ENCODE measurements at regions not wholly inside any gene's neighbourhood (a gene's known extent, or its start where the extent isn't known, plus 50 kb on each side); places are given as distances from the start of the nearest gene placed in this dataset.

DNA sequence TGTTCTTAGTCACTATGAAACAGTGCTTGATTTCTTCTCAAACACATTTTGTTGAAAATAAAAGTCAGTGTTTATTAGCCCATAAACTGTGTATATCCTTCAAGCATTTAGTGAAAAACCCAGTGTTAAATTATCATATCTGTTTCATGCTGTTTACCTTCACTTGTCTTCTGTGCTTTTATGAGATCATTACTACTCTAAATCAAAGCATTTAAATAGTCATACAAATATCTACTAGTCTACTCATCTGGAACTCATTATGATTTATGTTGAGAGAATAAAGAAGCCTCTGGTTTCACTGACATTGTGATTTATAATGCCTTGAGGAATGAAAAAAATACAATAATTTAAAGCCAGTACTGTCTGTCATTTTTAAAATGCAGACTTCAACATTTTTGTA lies 366.5 kb downstream of the SLCO4C1 start:
- no peak for TF ChIP-seq EZH2 (IDR thresholded peaks at IDR 0.05; ENCODE audit: insufficient read depth, poor library complexity, severe bottlenecking)
- TF ChIP-seq EZH2phosphoT487 (IDR thresholded peaks at IDR 0.05; ENCODE audit: insufficient read depth, low read depth) = no peak

Measured in GM23248 (cell line).